GM23338 (cell line): ENCODE measurements at regions not wholly inside any gene's neighbourhood (a gene's known extent, or its start where the extent isn't known, plus 50 kb on each side); places are given as distances from the start of the nearest gene placed in this dataset.
A peak's percentile ranks its signal among the peaks of the same experiment; 100 is the strongest.

Experiments used
- ATAC-seq: fragments of 200-7000 bp; cut with Tn5 transposase; 3 replicates; pipeline ENCODE4 v1.9.1; 2020
- DNase-seq: peaks from one replicate; pipeline ENCODE4 v3.0.0-alpha.2; 2015; ENCODE audit warnings: low spot score
- H2AFZ ChIP-seq: fragments of 200-600 bp; sonication (generic); 2 replicates; pipeline ENCODE4 v1.8.0; 2016; ENCODE audit warnings: antibody characterized with exemption, mild to moderate bottlenecking, moderate library complexity
- H3F3A ChIP-seq: fragments of 200-600 bp; sonication (generic); replicated peaks from 2 replicates; pipeline ENCODE4 v1.8.0; 2017; ENCODE audit warnings: antibody characterized with exemption, mixed run types, low read depth
- H3K27ac ChIP-seq: fragments of 200-600 bp; sonication (generic); 2 replicates; pipeline ENCODE4 v1.6.1; 2016; ENCODE audit warnings: low read depth
- H3K27me3 ChIP-seq: fragments of 200-600 bp; sonication (generic); 2 replicates; pipeline ENCODE4 v1.8.0; 2016; ENCODE audit warnings: mild to moderate bottlenecking, mixed run types, moderate library complexity; ENCODE audit not compliant: insufficient read depth
- H3K36me3 ChIP-seq: fragments of 200-600 bp; sonication (generic); 2 replicates; pipeline ENCODE4 v1.8.0; 2016; ENCODE audit warnings: mild to moderate bottlenecking; ENCODE audit not compliant: insufficient read depth
- H3K4me1 ChIP-seq: fragments of 200-600 bp; sonication (generic); 2 replicates; pipeline ENCODE4 v1.8.0; 2016; ENCODE audit warnings: mild to moderate bottlenecking, moderate library complexity; ENCODE audit not compliant: insufficient read depth
- H3K4me2 ChIP-seq: fragments of 200-600 bp; sonication (generic); 2 replicates; pipeline ENCODE4 v1.7.1; 2017; ENCODE audit warnings: mixed run types
- H3K4me3 ChIP-seq: fragments of 200-600 bp; sonication (generic); 2 replicates; pipeline ENCODE4 v1.6.1; 2016; ENCODE audit warnings: mixed run types
- H3K79me2 ChIP-seq: fragments of 200-600 bp; sonication (generic); replicated peaks from 2 replicates; pipeline ENCODE4 v1.8.0; 2017; ENCODE audit warnings: mild to moderate bottlenecking; ENCODE audit not compliant: insufficient read depth
- H3K9me2 ChIP-seq: fragments of 200-600 bp; sonication (generic); 2 replicates; pipeline ENCODE4 v1.8.0; 2017; ENCODE audit not compliant: insufficient read depth
- H4K20me1 ChIP-seq: fragments of 200-600 bp; sonication (generic); replicated peaks from 2 replicates; pipeline ENCODE4 v1.8.0; 2017; ENCODE audit warnings: mild to moderate bottlenecking; ENCODE audit not compliant: insufficient read depth
- H3K27ac Mint-ChIP-seq: 2 replicates; pipeline ENCODE4 v1.8.0; 2020; ENCODE audit warnings: inconsistent platforms, mild to moderate bottlenecking, moderate library complexity, mixed read lengths
- H3K27me3 Mint-ChIP-seq: 3 replicates; pipeline ENCODE4 v1.8.0; 2022; ENCODE audit warnings: low read depth, mild to moderate bottlenecking, moderate library complexity, mixed read lengths, inconsistent platforms; ENCODE audit not compliant: insufficient read depth, poor library complexity
- H3K36me3 Mint-ChIP-seq: 3 replicates; pipeline ENCODE4 v1.8.0; 2021; ENCODE audit warnings: low read depth, mild to moderate bottlenecking, inconsistent platforms, moderate library complexity, mixed read lengths
- H3K4me1 Mint-ChIP-seq: 3 replicates; pipeline ENCODE4 v1.8.0; 2020; ENCODE audit warnings: mild to moderate bottlenecking, inconsistent platforms, mixed read lengths
- H3K4me3 Mint-ChIP-seq: 3 replicates; pipeline ENCODE4 v1.8.0; 2021; ENCODE audit warnings: moderate library complexity, mild to moderate bottlenecking, inconsistent platforms, mixed read lengths
- H3K9me3 Mint-ChIP-seq: 3 replicates; pipeline ENCODE4 v1.8.0; 2020; ENCODE audit warnings: moderate library complexity, mild to moderate bottlenecking, inconsistent platforms, mixed read lengths
- CREB1 ChIP-seq: fragments of 250-450 bp; sonication (Bioruptor Pico); IDR thresholded peaks from 2 replicates; pipeline ENCODE4 v1.5.0; 2020; ENCODE audit warnings: low read depth, mild to moderate bottlenecking, moderate library complexity
- EZH2 ChIP-seq: fragments of 200-600 bp; sonication (generic); IDR thresholded peaks from one replicate; pipeline ENCODE4 v1.8.0; 2017; ENCODE audit warnings: antibody characterized with exemption, mild to moderate bottlenecking, low read depth; ENCODE audit not compliant: unreplicated experiment
- EZH2phosphoT487 ChIP-seq: fragments of 200-600 bp; sonication (generic); IDR thresholded peaks from one replicate; pipeline ENCODE4 v1.8.1; 2018; ENCODE audit warnings: antibody characterized with exemption; ENCODE audit not compliant: unreplicated experiment
- JUNB ChIP-seq: IDR thresholded peaks from one replicate; pipeline ENCODE4 v1.6.1; 2016; ENCODE audit warnings: antibody characterized with exemption; ENCODE audit not compliant: unreplicated experiment
- NANOG ChIP-seq: IDR thresholded peaks from 2 replicates; pipeline ENCODE4 v1.6.1; 2016; ENCODE audit warnings: antibody characterized with exemption, borderline replicate concordance
- POLR2AphosphoS5 ChIP-seq: IDR thresholded peaks from 2 replicates; pipeline ENCODE4 v1.6.1; 2016; ENCODE audit warnings: antibody characterized with exemption, low read depth
- STAT1 ChIP-seq: IDR thresholded peaks from one replicate; pipeline ENCODE4 v1.6.1; 2016; ENCODE audit warnings: antibody characterized with exemption; ENCODE audit not compliant: unreplicated experiment
- ZNF114 ChIP-seq: fragments of 250-450 bp; sonication (Bioruptor Pico); IDR thresholded peaks from 2 replicates; pipeline ENCODE4 v1.5.0; 2020; ENCODE audit warnings: mild to moderate bottlenecking, moderate library complexity
- ZNF331 ChIP-seq: fragments of 250-450 bp; sonication (Bioruptor Pico); IDR thresholded peaks from 2 replicates; pipeline ENCODE4 v1.5.0; 2020; ENCODE audit warnings: low read depth, mild to moderate bottlenecking, moderate library complexity
- TF ChIP-seq, protein P1 (sequence below), 2 experiments: fragments of 200-600 bp in 1 of 2; sonication (generic) in 1 of 2; conservative IDR thresholded peaks; 2 replicates each; pipeline versions ENCODE4 v1.5.1 to v1.6.1; 2016 to 2017; ENCODE audit warnings: antibody characterized with exemption in 2 of 2, low read depth in 2 of 2, mild to moderate bottlenecking in 2 of 2, moderate library complexity in 1 of 2
- TF ChIP-seq, protein P2 (sequence below): fragments of 250-450 bp; sonication (Bioruptor Pico); IDR thresholded peaks from 2 replicates; pipeline ENCODE4 v1.5.0; 2020; ENCODE audit warnings: mild to moderate bottlenecking, moderate library complexity
- TF ChIP-seq, protein P3 (sequence below): IDR thresholded peaks from one replicate; pipeline ENCODE4 v1.6.1; 2018; ENCODE audit warnings: antibody characterized with exemption; ENCODE audit not compliant: unreplicated experiment
- TF ChIP-seq, protein P4 (sequence below): IDR thresholded peaks from 2 replicates; pipeline ENCODE4 v1.6.1; 2016; ENCODE audit warnings: antibody characterized with exemption

DNA sequence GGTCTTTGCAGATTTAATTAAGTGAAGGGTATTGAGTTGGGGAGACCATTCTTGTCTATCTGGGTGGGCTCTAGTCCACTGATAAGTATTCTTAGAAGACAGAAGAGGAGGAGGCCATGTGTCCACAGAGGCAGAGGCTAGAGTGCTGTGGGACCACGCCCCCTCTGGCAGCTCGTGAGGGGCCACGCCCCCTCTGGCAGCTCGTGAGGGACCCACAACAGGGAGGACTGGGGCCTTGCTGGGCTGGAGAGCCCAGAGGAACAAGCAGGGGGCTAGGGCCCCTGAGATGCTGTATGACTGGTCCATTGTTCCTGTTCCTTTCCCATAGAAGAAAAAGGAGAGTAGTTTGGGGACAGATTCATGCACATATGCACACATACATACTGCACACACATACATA, 106.8 kb downstream of the METRNL start:
- H2AFZ ChIP-seq: no peak overlapping the region
- H3K27ac Mint-ChIP-seq: no peak overlapping the region
- H3K36me3 Mint-ChIP-seq: no peaks in the 10 kb centered on the region; the same call in 2 of the 3 replicates
- H3K4me3 Mint-ChIP-seq: no peak overlapping the region
- no peaks in the 10 kb centered on the region for H3K27me3 ChIP-seq
- H3K27ac ChIP-seq: no peak overlapping the region
- no peaks in the 10 kb centered on the region for H3K4me1 ChIP-seq
- no peaks in the 10 kb centered on the region for H3K36me3 ChIP-seq
- H3K27me3 Mint-ChIP-seq: peaks cover 2% of the 10 kb centered on the region
- no peaks in the 10 kb centered on the region for H3K4me1 Mint-ChIP-seq
- DNase-seq (no peak), ATAC-seq (peak; percentile 62)
- TF ChIP-seq, protein P1, sequence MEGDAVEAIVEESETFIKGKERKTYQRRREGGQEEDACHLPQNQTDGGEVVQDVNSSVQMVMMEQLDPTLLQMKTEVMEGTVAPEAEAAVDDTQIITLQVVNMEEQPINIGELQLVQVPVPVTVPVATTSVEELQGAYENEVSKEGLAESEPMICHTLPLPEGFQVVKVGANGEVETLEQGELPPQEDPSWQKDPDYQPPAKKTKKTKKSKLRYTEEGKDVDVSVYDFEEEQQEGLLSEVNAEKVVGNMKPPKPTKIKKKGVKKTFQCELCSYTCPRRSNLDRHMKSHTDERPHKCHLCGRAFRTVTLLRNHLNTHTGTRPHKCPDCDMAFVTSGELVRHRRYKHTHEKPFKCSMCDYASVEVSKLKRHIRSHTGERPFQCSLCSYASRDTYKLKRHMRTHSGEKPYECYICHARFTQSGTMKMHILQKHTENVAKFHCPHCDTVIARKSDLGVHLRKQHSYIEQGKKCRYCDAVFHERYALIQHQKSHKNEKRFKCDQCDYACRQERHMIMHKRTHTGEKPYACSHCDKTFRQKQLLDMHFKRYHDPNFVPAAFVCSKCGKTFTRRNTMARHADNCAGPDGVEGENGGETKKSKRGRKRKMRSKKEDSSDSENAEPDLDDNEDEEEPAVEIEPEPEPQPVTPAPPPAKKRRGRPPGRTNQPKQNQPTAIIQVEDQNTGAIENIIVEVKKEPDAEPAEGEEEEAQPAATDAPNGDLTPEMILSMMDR (conservative IDR thresholded peaks at IDR 0.05; ENCODE audit: low read depth in 2 of 2): no peak
- no peak for TF ChIP-seq POLR2AphosphoS5
- TF ChIP-seq, protein P2, sequence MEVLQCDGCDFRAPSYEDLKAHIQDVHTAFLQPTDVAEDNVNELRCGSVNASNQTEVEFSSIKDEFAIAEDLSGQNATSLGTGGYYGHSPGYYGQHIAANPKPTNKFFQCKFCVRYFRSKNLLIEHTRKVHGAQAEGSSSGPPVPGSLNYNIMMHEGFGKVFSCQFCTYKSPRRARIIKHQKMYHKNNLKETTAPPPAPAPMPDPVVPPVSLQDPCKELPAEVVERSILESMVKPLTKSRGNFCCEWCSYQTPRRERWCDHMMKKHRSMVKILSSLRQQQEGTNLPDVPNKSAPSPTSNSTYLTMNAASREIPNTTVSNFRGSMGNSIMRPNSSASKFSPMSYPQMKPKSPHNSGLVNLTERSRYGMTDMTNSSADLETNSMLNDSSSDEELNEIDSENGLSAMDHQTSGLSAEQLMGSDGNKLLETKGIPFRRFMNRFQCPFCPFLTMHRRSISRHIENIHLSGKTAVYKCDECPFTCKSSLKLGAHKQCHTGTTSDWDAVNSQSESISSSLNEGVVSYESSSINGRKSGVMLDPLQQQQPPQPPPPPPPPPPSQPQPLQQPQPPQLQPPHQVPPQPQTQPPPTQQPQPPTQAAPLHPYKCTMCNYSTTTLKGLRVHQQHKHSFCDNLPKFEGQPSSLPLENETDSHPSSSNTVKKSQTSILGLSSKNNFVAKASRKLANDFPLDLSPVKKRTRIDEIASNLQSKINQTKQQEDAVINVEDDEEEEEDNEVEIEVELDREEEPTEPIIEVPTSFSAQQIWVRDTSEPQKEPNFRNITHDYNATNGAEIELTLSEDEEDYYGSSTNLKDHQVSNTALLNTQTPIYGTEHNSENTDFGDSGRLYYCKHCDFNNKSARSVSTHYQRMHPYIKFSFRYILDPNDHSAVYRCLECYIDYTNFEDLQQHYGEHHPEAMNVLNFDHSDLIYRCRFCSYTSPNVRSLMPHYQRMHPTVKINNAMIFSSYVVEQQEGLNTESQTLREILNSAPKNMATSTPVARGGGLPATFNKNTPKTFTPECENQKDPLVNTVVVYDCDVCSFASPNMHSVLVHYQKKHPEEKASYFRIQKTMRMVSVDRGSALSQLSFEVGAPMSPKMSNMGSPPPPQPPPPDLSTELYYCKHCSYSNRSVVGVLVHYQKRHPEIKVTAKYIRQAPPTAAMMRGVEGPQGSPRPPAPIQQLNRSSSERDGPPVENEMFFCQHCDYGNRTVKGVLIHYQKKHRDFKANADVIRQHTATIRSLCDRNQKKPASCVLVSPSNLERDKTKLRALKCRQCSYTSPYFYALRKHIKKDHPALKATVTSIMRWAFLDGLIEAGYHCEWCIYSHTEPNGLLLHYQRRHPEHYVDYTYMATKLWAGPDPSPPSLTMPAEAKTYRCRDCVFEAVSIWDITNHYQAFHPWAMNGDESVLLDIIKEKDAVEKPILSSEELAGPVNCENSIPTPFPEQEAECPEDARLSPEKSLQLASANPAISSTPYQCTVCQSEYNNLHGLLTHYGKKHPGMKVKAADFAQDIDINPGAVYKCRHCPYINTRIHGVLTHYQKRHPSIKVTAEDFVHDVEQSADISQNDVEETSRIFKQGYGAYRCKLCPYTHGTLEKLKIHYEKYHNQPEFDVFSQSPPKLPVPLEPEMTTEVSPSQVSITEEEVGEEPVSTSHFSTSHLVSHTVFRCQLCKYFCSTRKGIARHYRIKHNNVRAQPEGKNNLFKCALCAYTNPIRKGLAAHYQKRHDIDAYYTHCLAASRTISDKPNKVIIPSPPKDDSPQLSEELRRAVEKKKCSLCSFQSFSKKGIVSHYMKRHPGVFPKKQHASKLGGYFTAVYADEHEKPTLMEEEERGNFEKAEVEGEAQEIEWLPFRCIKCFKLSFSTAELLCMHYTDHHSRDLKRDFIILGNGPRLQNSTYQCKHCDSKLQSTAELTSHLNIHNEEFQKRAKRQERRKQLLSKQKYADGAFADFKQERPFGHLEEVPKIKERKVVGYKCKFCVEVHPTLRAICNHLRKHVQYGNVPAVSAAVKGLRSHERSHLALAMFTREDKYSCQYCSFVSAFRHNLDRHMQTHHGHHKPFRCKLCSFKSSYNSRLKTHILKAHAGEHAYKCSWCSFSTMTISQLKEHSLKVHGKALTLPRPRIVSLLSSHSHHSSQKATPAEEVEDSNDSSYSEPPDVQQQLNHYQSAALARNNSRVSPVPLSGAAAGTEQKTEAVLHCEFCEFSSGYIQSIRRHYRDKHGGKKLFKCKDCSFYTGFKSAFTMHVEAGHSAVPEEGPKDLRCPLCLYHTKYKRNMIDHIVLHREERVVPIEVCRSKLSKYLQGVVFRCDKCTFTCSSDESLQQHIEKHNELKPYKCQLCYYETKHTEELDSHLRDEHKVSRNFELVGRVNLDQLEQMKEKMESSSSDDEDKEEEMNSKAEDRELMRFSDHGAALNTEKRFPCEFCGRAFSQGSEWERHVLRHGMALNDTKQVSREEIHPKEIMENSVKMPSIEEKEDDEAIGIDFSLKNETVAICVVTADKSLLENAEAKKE (CRISPR knock-in tag): no peak
- TF ChIP-seq EZH2: no peak
- TF ChIP-seq, protein P3, sequence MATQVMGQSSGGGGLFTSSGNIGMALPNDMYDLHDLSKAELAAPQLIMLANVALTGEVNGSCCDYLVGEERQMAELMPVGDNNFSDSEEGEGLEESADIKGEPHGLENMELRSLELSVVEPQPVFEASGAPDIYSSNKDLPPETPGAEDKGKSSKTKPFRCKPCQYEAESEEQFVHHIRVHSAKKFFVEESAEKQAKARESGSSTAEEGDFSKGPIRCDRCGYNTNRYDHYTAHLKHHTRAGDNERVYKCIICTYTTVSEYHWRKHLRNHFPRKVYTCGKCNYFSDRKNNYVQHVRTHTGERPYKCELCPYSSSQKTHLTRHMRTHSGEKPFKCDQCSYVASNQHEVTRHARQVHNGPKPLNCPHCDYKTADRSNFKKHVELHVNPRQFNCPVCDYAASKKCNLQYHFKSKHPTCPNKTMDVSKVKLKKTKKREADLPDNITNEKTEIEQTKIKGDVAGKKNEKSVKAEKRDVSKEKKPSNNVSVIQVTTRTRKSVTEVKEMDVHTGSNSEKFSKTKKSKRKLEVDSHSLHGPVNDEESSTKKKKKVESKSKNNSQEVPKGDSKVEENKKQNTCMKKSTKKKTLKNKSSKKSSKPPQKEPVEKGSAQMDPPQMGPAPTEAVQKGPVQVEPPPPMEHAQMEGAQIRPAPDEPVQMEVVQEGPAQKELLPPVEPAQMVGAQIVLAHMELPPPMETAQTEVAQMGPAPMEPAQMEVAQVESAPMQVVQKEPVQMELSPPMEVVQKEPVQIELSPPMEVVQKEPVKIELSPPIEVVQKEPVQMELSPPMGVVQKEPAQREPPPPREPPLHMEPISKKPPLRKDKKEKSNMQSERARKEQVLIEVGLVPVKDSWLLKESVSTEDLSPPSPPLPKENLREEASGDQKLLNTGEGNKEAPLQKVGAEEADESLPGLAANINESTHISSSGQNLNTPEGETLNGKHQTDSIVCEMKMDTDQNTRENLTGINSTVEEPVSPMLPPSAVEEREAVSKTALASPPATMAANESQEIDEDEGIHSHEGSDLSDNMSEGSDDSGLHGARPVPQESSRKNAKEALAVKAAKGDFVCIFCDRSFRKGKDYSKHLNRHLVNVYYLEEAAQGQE: no peak
- no peak for TF ChIP-seq CREB1 (CRISPR knock-in tag)
- TF ChIP-seq NANOG: no peak
- TF ChIP-seq ZNF331 (CRISPR knock-in tag): no peak
- no peak for TF ChIP-seq STAT1
- no peak for TF ChIP-seq ZNF114 (CRISPR knock-in tag)
- TF ChIP-seq, protein P4, sequence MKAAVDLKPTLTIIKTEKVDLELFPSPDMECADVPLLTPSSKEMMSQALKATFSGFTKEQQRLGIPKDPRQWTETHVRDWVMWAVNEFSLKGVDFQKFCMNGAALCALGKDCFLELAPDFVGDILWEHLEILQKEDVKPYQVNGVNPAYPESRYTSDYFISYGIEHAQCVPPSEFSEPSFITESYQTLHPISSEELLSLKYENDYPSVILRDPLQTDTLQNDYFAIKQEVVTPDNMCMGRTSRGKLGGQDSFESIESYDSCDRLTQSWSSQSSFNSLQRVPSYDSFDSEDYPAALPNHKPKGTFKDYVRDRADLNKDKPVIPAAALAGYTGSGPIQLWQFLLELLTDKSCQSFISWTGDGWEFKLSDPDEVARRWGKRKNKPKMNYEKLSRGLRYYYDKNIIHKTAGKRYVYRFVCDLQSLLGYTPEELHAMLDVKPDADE: no peak
- no peak for TF ChIP-seq JUNB
- no peak for TF ChIP-seq EZH2phosphoT487
- H3K9me2 ChIP-seq: no peaks in the 10 kb centered on the region
- H3K4me2 ChIP-seq: no peak overlapping the region
- no peaks in the 10 kb centered on the region for H4K20me1 ChIP-seq
- peaks cover 41% of the 10 kb centered on the region for H3K9me3 Mint-ChIP-seq
- no peak overlapping the region for H3K4me3 ChIP-seq
- H3F3A ChIP-seq: no peaks in the 10 kb centered on the region
- H3K79me2 ChIP-seq: no peaks in the 10 kb centered on the region
